ENCODE measurements at regions not wholly inside any gene's neighbourhood (a gene's known extent, or its start where the extent isn't known, plus 50 kb on each side); places are given as distances from the start of the nearest gene placed in this dataset.
A peak's percentile ranks its signal among the peaks of the same experiment; 100 is the strongest.
"Not testable (repeated sequence)": the region's sequence is repeated elsewhere in the genome, so short reads cannot be mapped to it uniquely, and the experiment has no call there.

DNA sequence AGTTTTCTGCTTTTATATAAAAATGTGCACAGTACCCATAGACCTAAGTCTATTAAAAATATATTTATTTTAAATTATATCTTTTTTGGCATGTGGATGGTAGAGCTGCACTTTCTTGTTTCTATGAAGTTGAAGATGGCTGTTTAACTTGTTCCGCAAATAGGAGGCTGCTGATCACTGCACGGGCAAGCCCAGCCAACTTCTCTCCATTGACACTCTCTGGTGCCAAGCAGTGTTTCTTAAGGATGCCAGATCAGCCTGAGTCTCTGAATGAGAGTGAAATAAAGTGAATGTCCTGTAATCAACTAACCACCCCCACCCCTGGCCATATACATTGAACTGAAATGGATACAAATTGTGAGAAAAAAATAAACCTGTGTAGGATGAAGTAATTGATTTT lies 202.9 kb upstream of the KLHL1 start:
- DNase-seq = no peak

- DNase-seq = peak in 6 of 56 donors; percentile 0 to 40 (median 4)
Observed at GRCh38 chr13:70310396-70311119, 202.3 kb upstream of the KLHL1 start.

GRCh38 chr13:70297189-70297616 lies 189.0 kb upstream of the KLHL1 start:
- no peak for DNase-seq

GRCh38 chr13:70284371-70284770 lies 176.1 kb upstream of the KLHL1 start:
- no peak for DNase-seq

DNA sequence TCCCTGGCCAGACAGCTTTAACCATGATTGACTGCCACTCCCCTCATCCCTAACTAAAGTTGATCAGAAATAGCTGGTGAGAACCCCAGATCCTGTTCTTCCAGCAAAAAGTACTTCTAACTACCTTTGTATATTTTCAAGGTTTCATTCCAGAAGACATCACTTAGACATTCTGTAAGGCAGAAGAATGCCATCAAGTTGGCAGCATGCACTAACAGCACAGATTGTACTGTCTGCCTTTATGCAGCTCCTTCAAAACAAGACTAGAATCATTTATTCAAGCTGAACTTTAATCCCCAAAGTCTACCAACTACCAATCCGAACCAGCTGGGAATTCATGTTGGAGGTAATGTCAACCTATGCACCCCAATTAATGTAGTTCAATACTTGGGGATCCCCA lies 167.6 kb upstream of the KLHL1 start:
- DNase-seq = no peak

DNA sequence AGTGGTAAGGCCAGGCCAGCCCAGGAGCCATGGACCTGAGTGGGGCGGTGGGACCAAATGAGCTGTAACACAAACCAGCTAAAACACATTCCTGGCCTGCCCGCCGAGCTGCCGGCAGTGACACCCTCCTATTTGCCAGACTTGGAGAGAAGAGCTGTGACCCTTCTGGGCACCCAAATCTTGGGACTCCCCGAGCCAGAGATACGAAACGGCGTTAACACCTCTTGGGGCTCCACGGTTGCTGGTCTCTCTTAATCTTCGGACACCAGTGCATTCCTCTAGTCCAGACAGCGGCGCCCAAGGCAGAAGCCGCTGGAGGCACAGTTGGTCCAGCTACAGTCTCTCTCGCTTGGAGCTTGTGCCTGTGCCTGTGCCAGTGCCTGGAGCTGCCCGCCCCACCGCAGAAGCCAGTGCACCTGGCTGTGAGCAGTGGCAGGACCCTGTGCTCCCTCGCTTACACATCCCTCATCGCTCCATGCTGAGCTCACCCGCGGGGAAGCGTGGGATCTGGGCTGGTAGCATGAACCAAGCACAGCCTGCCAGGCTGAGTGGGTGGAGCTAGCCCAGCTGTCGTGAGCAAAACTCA lies 147.2 kb upstream of the KLHL1 start:
- peak in 5 of 56 donors; percentile 1 to 7 (median 3) for DNase-seq

DNA sequence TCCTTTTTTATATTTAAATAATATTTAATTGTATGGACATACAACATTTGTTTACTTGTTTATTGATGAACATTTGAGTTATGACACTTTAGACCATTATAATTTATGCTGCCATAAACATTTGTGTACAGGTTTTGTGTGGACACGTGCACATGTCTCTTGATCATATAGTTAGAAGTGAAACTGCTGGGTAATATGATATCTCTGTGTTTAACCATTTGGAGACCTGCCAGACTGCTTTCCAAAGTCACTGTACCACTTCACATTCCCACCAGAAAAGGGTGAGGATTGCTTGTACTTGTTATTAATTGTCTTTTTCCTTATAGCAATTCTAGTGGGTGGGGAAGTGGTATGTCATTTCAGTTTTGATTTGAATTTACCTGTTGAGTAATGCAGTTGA lies 145.6 kb upstream of the KLHL1 start:
- DNase-seq = no peak

DNA sequence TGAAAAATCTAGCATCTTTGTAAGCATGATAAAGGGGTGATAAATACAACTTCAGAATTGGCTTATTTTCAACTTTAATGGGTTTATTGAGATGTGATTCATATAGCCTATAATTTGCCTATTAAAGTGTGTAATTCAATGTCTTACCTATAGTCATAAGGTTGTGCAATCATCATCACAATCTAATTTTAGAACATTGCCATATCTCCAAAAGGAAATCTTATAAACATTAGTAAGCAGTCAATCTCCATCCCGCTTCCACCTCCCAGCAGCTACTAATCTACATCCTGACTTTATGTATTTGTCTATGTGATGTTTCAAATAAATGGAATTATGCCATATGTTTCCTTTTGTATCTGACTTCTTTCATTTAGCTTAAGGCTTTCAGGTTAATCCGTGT lies 145.2 kb upstream of the KLHL1 start:
- no peak for DNase-seq

DNA sequence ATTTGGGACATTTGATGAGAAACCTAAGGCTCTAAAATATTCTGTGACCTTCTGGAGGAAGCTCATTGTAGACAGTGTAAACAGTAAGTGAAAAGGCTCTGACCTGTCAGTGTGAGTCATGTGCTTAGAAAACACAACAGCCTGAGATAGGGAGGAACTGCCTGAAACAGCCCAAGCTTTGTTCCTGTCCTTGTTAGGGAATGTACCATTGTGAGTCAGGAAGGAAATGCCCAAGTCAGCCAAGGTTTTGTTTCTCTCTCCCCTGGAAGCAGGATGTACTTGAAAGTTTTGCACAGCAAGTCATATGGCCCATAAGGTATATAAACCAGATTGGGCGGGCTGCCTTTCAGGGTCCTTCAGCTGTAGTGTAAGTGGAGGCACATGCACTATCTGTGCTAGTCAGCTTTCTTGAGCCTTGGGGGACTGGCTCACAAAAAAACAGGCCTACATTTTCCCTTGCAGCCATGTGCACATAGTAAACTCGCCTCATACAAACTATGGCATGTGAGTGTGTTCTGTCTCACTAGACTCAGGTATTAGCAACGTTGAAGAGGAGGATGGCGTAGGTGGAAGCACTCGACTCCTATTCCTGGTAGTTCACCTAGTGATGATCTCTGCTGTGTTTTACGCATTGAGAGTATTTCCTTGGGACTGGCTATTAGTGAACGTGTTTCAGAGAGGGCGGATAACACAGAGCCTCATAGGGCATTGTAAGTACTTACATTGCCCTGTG lies 141.2 kb upstream of the KLHL1 start:
- DNase-seq = no peak

GRCh38 chr13:70237131-70237530 lies 128.9 kb upstream of the KLHL1 start:
- DNase-seq = no peak

GRCh38 chr13:70235565-70235964 lies 127.3 kb upstream of the KLHL1 start:
- no peak for DNase-seq

DNA sequence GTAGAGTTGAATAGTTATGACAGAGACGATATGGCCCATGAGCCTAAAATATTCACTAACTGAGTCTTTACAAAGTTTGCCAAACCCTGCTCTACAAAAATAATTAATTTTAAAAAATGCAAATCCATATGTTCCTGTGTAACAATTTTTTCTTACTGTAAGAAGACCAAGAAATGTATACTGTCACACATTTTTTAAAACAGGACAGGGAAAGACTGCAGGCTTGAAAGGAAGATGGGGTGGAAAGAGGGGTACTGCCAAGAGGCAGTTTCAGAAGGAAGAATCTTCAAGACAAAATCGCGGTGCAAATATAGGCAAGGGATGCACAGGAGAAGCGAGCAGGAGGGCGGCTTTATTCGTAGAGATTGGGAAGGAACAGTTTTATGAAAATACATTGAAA lies 115.7 kb upstream of the KLHL1 start:
- DNase-seq = no peak

- no peak for DNase-seq
Observed at GRCh38 chr13:70222926-70223325, 114.7 kb upstream of the KLHL1 start.

DNA sequence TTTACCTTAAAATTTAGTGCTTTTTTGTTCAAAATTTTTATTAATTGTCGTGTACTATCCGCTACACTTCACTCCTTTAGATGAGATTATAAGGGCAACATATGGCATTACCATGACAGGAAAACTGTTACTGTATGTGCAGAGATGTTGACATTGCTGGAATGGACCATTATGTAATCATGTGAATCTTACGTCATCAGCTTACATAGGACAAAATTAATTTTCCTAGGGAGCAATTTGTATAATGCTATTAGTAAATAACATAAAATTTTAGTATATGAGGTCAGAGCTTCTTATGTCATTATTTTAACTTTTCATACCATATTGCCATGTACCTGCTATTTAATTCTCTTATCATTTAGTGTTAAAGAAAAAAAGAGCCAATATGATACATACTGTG lies 110.4 kb upstream of the KLHL1 start:
- no peak for DNase-seq

DNA sequence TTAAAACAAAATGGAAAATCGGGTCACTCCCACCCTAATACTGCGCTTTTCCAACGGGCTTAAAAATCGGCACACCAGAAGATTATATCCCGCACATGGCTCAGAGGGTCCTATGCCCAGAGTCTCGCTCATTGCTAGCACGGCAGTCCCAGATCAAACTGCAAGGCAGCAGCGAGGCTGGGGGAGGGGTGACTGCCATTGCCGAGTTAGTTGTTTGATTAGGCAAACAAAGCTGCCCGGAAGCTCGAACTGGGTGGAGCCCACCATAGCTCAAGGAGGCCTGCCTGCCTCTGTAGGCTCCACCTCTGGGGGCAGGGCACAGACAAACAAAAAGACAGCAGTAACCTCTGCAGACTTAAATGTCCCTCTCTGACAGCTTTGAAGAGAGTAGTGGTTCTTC lies 100.7 kb upstream of the KLHL1 start:
- not testable (repeated sequence) for DNase-seq

DNA sequence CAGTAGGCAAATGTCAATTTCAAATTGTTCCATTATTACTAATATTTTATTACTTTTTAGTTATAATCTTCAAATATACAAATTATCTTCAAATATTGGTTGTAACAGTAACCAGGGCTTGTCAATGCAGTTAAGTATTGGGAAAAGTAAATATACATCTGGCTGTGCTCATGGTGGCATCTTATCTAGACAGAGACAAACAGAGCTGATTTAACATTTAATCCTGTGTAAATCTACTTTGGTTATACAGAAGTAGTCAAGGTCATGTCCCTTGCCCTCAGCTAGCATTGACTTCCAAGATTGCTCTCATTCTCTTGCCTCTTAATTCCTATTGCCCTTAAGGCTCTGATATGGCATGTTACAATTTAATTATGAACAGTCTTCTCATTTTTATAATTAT lies 98.4 kb upstream of the KLHL1 start:
- DNase-seq = no peak

DNA sequence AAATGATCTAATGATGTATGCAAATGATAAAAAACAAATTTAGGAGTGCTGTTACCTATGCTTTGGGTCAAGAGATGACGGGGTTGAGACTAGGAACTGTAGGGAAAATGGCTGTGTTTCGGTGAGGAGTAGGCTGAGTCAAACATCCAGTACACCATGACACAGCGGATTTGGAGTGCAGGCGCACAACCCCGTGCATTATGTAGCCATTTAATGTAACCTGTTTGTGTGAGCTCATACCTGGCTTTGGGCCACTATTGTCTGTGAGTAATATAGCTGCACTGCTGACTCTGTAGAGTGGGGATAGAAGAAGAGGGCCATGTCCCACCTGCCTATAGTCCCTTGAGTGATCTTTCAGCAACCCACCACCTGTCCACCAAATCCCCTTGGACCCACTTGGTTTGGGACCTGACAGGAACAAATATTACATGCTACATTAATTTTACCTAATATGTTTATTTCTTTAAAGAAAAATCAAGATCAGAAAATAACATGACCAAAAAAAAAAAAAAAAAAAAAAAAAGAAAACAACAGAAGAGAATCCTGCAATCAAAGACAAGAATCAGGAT lies 95.5 kb upstream of the KLHL1 start:
- DNase-seq = no peak

GRCh38 chr13:70191034-70191433 lies 82.8 kb upstream of the KLHL1 start:
- no peak for DNase-seq

- no peak for DNase-seq
Observed at GRCh38 chr13:70189981-70190380, 81.7 kb upstream of the KLHL1 start.

DNA sequence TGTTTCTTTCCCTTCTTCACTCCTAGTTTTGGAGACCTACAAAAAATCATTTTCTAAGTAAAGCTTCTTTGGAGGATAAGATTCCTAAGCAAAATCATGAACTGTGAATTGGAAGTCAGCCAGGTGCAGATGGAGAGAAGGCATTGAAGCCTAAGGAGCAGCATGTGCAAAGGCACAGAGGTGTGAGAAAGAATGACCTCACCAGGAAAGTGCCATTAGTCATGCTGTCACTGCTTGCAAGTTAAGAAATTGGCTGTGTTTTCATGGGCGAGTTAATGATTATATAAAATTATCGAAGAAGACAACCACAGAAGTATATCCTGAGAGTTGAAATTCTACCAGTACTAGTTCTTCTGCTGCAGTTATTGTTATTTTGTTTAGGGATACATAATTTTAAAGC lies 80.3 kb upstream of the KLHL1 start:
- no peak for DNase-seq

DNA sequence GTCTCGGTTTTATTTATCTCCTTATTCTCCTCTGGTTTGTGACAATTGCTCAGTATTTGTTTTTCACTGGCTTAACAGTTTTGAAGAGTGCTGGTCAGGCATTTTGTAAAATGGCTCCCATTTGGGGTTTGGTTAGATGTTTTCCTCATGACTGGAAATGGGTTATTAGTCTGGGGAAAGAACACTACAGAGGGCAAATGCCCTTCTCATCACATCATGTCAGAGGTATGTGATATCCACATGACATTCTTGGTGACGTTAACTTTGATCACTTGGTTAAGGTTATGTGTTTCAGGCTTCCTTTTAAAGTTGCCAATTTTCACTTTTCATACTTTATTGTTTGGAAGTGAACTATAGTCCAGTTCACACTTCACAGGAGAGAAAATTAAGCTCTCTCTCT lies 74.8 kb upstream of the KLHL1 start:
- no peak for DNase-seq
